HUES6 (cell line): ENCODE measurements at regions not wholly inside any gene's neighbourhood (a gene's known extent, or its start where the extent isn't known, plus 50 kb on each side); places are given as distances from the start of the nearest gene placed in this dataset.

Experiments used
- H3K27ac ChIP-seq: 2 replicates; pipeline ENCODE4 v1.7.0; 2013; ENCODE audit warnings: low read depth, mild to moderate bottlenecking, low read length, inconsistent platforms
- H3K27me3 ChIP-seq: 2 replicates; pipeline ENCODE4 v1.6.1; 2013; ENCODE audit warnings: low read length; ENCODE audit not compliant: control insufficient read depth, insufficient read depth
- H3K36me3 ChIP-seq: 2 replicates; pipeline ENCODE4 v1.6.1; 2013; ENCODE audit warnings: low read length; ENCODE audit not compliant: control insufficient read depth, insufficient read depth
- H3K4me1 ChIP-seq: 2 replicates; pipeline ENCODE4 v1.6.1; 2013; ENCODE audit warnings: low read length; ENCODE audit not compliant: control insufficient read depth, insufficient read depth
- H3K4me3 ChIP-seq: 2 replicates; pipeline ENCODE4 v1.5.1; 2013; ENCODE audit warnings: low read depth, low read length
- H3K9ac ChIP-seq: one replicate; pipeline ENCODE4 v1.6.1; 2013; ENCODE audit warnings: mild to moderate bottlenecking, low read length
- H3K9me3 ChIP-seq: 2 replicates; pipeline ENCODE4 v1.6.1; 2013; ENCODE audit warnings: low read depth, low read length; ENCODE audit not compliant: control insufficient read depth, insufficient read depth

- H3K4me1 ChIP-seq = no peaks in the 10 kb centered on the region
- H3K27me3 ChIP-seq = no peaks in the 10 kb centered on the region
- no peaks in the 10 kb centered on the region for H3K9me3 ChIP-seq
- no peak overlapping the region for H3K27ac ChIP-seq
- H3K4me3 ChIP-seq = no peak overlapping the region
- no peaks in the 10 kb centered on the region for H3K36me3 ChIP-seq
- H3K9ac ChIP-seq = no peak overlapping the region
Observed at GRCh38 chr2:17177088-17177487, 341.2 kb downstream of the RAD51AP2 start.

- Histone ChIP-seq H3K27ac (no peak overlapping the region), H3K4me1 (no peaks in the 10 kb centered on the region), H3K9me3 (no peaks in the 10 kb centered on the region), H3K36me3 (no peaks in the 10 kb centered on the region), H3K4me3 (no peak overlapping the region), H3K9ac (no peak overlapping the region), H3K27me3 (no peaks in the 10 kb centered on the region)
Observed at GRCh38 chr2:17171446-17172049, 346.7 kb downstream of the RAD51AP2 start.

GRCh38 chr2:17166506-17166905 lies 351.7 kb downstream of the RAD51AP2 start:
- Histone ChIP-seq H3K27me3 (no peaks in the 10 kb centered on the region), H3K4me3 (no peak overlapping the region), H3K4me1 (no peaks in the 10 kb centered on the region), H3K9ac (no peak overlapping the region), H3K36me3 (no peaks in the 10 kb centered on the region), H3K27ac (no peak overlapping the region), H3K9me3 (no peaks in the 10 kb centered on the region)

GRCh38 chr2:17164550-17164949 lies 353.7 kb downstream of the RAD51AP2 start:
- no peaks in the 10 kb centered on the region for H3K9me3 ChIP-seq
- H3K27me3 ChIP-seq = no peaks in the 10 kb centered on the region
- no peaks in the 10 kb centered on the region for H3K36me3 ChIP-seq
- H3K27ac ChIP-seq = no peak overlapping the region
- no peak overlapping the region for H3K9ac ChIP-seq
- no peaks in the 10 kb centered on the region for H3K4me1 ChIP-seq
- no peak overlapping the region for H3K4me3 ChIP-seq

- no peak overlapping the region for H3K4me3 ChIP-seq
- H3K27ac ChIP-seq = no peak overlapping the region
Observed at GRCh38 chr2:17163638-17164037, 354.6 kb downstream of the RAD51AP2 start.

GRCh38 chr2:17162713-17163112 lies 355.5 kb downstream of the RAD51AP2 start:
- Histone ChIP-seq H3K27me3 (no peaks in the 10 kb centered on the region), H3K9me3 (no peaks in the 10 kb centered on the region), H3K4me3 (no peak overlapping the region), H3K4me1 (no peaks in the 10 kb centered on the region), H3K27ac (no peak overlapping the region), H3K36me3 (no peaks in the 10 kb centered on the region), H3K9ac (no peak overlapping the region)

More at GRCh38 chr2:17163638-17164037, 354.6 kb downstream of the RAD51AP2 start:
- Histone ChIP-seq H3K4me1 (no peaks in the 10 kb centered on the region), H3K36me3 (no peaks in the 10 kb centered on the region), H3K9me3 (no peaks in the 10 kb centered on the region), H3K27me3 (no peaks in the 10 kb centered on the region), H3K9ac (no peak overlapping the region)

- Histone ChIP-seq H3K27me3 (no peaks in the 10 kb centered on the region), H3K4me3 (no peak overlapping the region), H3K9me3 (no peaks in the 10 kb centered on the region), H3K9ac (no peak overlapping the region), H3K27ac (no peak overlapping the region), H3K36me3 (no peaks in the 10 kb centered on the region), H3K4me1 (no peaks in the 10 kb centered on the region)
Observed at GRCh38 chr2:17160594-17160993, 357.6 kb downstream of the RAD51AP2 start.

- Histone ChIP-seq H3K4me3 (no peak overlapping the region), H3K36me3 (no peaks in the 10 kb centered on the region), H3K4me1 (no peaks in the 10 kb centered on the region), H3K9me3 (no peaks in the 10 kb centered on the region), H3K27ac (no peak overlapping the region), H3K27me3 (no peaks in the 10 kb centered on the region), H3K9ac (no peak overlapping the region)
Observed at GRCh38 chr2:17156086-17156485, 362.2 kb downstream of the RAD51AP2 start.

GRCh38 chr2:17149945-17150344 lies 368.3 kb downstream of the RAD51AP2 start:
- Histone ChIP-seq H3K36me3 (no peaks in the 10 kb centered on the region), H3K9ac (no peak overlapping the region), H3K27me3 (no peaks in the 10 kb centered on the region), H3K27ac (no peak overlapping the region), H3K4me3 (no peak overlapping the region), H3K4me1 (peaks cover 25% of the 10 kb centered on the region), H3K9me3 (no peaks in the 10 kb centered on the region)

GRCh38 chr2:17148407-17149145 lies 369.7 kb downstream of the RAD51AP2 start:
- no peaks in the 10 kb centered on the region for H3K36me3 ChIP-seq
- H3K4me3 ChIP-seq = no peak overlapping the region
- peaks cover 25% of the 10 kb centered on the region for H3K4me1 ChIP-seq
- no peaks in the 10 kb centered on the region for H3K27me3 ChIP-seq
- no peaks in the 10 kb centered on the region for H3K9me3 ChIP-seq
- H3K9ac ChIP-seq = no peak overlapping the region
- H3K27ac ChIP-seq = no peak overlapping the region

- H3K27me3 ChIP-seq = no peaks in the 10 kb centered on the region
- peaks cover 25% of the 10 kb centered on the region for H3K4me1 ChIP-seq
- H3K9ac ChIP-seq = no peak overlapping the region
- H3K27ac ChIP-seq = no peak overlapping the region
- H3K4me3 ChIP-seq = no peak overlapping the region
- H3K9me3 ChIP-seq = no peaks in the 10 kb centered on the region
- H3K36me3 ChIP-seq = no peaks in the 10 kb centered on the region
Observed at GRCh38 chr2:17146358-17146757, 371.9 kb downstream of the RAD51AP2 start.
